IMR-90 (cell line): ENCODE measurements at regions not wholly inside any gene's neighbourhood (a gene's known extent, or its start where the extent isn't known, plus 50 kb on each side); places are given as distances from the start of the nearest gene placed in this dataset.

Experiments used
- ATAC-seq: fragments of 200-7000 bp; cut with Tn5 transposase; 2 replicates; pipeline ENCODE4 v1.9.1; 2020; ENCODE audit warnings: low read depth, mild to moderate bottlenecking, moderate library complexity
- BruUV-seq: library from RNA; stranded (reverse); fragments of 400-500 nt; replicated peaks from 2 replicates; lab custom pipeline; 2021; lab: Mats Ljungman, UMichigan
- CTCF ChIA-PET: fragments of 300-600 bp; formaldehyde crosslinking; extraction: SDS; loops from one replicate; lab custom pipeline; 2021; ENCODE audit warnings: antibody characterized with exemption; lab: Yijun Ruan, JAX
- POLR2A ChIA-PET: fragments of 300-600 bp; sonication (Branson Sonifier 250); formaldehyde crosslinking; loops from one replicate; lab custom pipeline; 2022; ENCODE audit warnings: antibody characterized with exemption; ENCODE audit not compliant: unreplicated experiment; lab: Charles Lee
- DNase-seq: peaks from one replicate; pipeline ENCODE4 v3.0.0; 2013
- H2AFZ ChIP-seq: replicated peaks from 2 replicates; pipeline ENCODE3; 2013; ENCODE audit warnings: low read length, mild to moderate bottlenecking; ENCODE audit not compliant: poor library complexity
- H2AK5ac ChIP-seq: 2 replicates; pipeline ENCODE4 v1.6.1; 2013; ENCODE audit warnings: low read depth, low read length, inconsistent platforms
- H2AK9ac ChIP-seq: replicated peaks from 2 replicates; pipeline ENCODE3; 2013; ENCODE audit warnings: mild to moderate bottlenecking, low read depth, low read length, moderate library complexity; ENCODE audit not compliant: poor library complexity
- H2BK120ac ChIP-seq: 2 replicates; pipeline ENCODE4 v1.6.1; 2013; ENCODE audit warnings: low read depth, low read length, inconsistent platforms
- H2BK15ac ChIP-seq: 3 replicates; pipeline ENCODE4 v1.6.1; 2013; ENCODE audit warnings: low read depth, low read length, inconsistent platforms
- H2BK20ac ChIP-seq: 2 replicates; pipeline ENCODE4 v1.6.1; 2013; ENCODE audit warnings: low read depth, mild to moderate bottlenecking, inconsistent platforms, low read length, moderate library complexity
- H2BK5ac ChIP-seq: 2 replicates; pipeline ENCODE4 v1.6.1; 2013; ENCODE audit warnings: mild to moderate bottlenecking, low read depth, low read length, inconsistent platforms; ENCODE audit not compliant: poor library complexity, severe bottlenecking
- H3K14ac ChIP-seq: replicated peaks from 2 replicates; pipeline ENCODE4 v1.6.1; 2013; ENCODE audit warnings: low read depth, low read length, inconsistent platforms
- H3K18ac ChIP-seq: 2 replicates; pipeline ENCODE4 v1.6.1; 2013; ENCODE audit warnings: low read depth, low read length, control low read depth
- H3K23ac ChIP-seq: 2 replicates; pipeline ENCODE4 v1.6.1; 2013; ENCODE audit warnings: low read depth, low read length, inconsistent platforms
- H3K27ac ChIP-seq: 2 replicates; pipeline ENCODE4 v1.5.1; 2013; ENCODE audit warnings: mild to moderate bottlenecking, control low read depth, low read length; ENCODE audit not compliant: insufficient read depth
- H3K27me3 ChIP-seq: 2 replicates; pipeline ENCODE4 v1.6.1; 2013; ENCODE audit warnings: low read length; ENCODE audit not compliant: control insufficient read depth, insufficient read depth
- H3K36me3 ChIP-seq: 2 replicates; pipeline ENCODE4 v1.6.1; 2013; ENCODE audit warnings: low read length, mixed read lengths; ENCODE audit not compliant: control insufficient read depth, insufficient read depth
- H3K4ac ChIP-seq: 2 replicates; pipeline ENCODE4 v1.6.1; 2013; ENCODE audit warnings: low read depth, low read length, inconsistent platforms
- H3K4me1 ChIP-seq: 2 replicates; pipeline ENCODE4 v1.6.1; 2013; ENCODE audit warnings: low read length, mixed read lengths; ENCODE audit not compliant: control insufficient read depth, insufficient read depth
- H3K4me2 ChIP-seq: 2 replicates; pipeline ENCODE4 v1.6.1; 2013; ENCODE audit warnings: low read depth, mild to moderate bottlenecking, control low read depth, low read length, moderate library complexity
- H3K4me3 ChIP-seq: 2 replicates; pipeline ENCODE4 v1.5.1; 2013; ENCODE audit warnings: low read depth, mild to moderate bottlenecking, control low read depth, low read length, moderate library complexity; ENCODE audit not compliant: insufficient read depth
- H3K56ac ChIP-seq: 2 replicates; pipeline ENCODE4 v1.6.1; 2013; ENCODE audit warnings: low read length, inconsistent platforms; ENCODE audit not compliant: insufficient read depth; ENCODE audit errors: extremely low read depth
- H3K79me1 ChIP-seq, 2 experiments: 2 replicates each; pipeline ENCODE4 v1.6.1; 2013; ENCODE audit warnings: low read length in 2 of 2, inconsistent platforms in 1 of 2, low read depth in 1 of 2
- H3K9ac ChIP-seq: 2 replicates; pipeline ENCODE4 v1.6.1; 2013; ENCODE audit warnings: low read depth, low read length, control low read depth
- H3K9me1 ChIP-seq: 2 replicates; pipeline ENCODE4 v1.6.1; 2013; ENCODE audit warnings: low read length, inconsistent platforms; ENCODE audit not compliant: insufficient read depth
- H3K9me3 ChIP-seq: 2 replicates; pipeline ENCODE4 v1.6.1; 2013; ENCODE audit warnings: low read length; ENCODE audit not compliant: control insufficient read depth, insufficient read depth
- H4K20me1 ChIP-seq: 2 replicates; pipeline ENCODE4 v1.6.1; 2013; ENCODE audit warnings: low read length, inconsistent platforms; ENCODE audit not compliant: insufficient read depth
- H4K5ac ChIP-seq: 2 replicates; pipeline ENCODE4 v1.6.1; 2013; ENCODE audit warnings: mild to moderate bottlenecking, low read depth, low read length, control low read depth
- H4K8ac ChIP-seq, 2 experiments: 2 replicates each; pipeline ENCODE4 v1.6.1; 2013; ENCODE audit warnings: low read depth in 2 of 2, low read length in 2 of 2, control low read depth in 1 of 2, inconsistent platforms in 1 of 2
- H4K91ac ChIP-seq: 2 replicates; pipeline ENCODE4 v1.6.1; 2013; ENCODE audit warnings: low read depth, low read length, inconsistent platforms; ENCODE audit not compliant: insufficient read depth
- CEBPB ChIP-seq: IDR thresholded peaks from 2 replicates; pipeline ENCODE4 v1.6.1; 2012; ENCODE audit warnings: low read depth, low read length, improper control_type of control experiment
- ELK1 ChIP-seq: fragments of 150-350 bp; IDR thresholded peaks from 2 replicates; pipeline ENCODE4 v1.6.1; 2016; ENCODE audit warnings: low read depth, mild to moderate bottlenecking, low read length, moderate library complexity, borderline replicate concordance
- FOS ChIP-seq: fragments of 150-350 bp; IDR thresholded peaks from 2 replicates; pipeline ENCODE4 v1.6.1; 2016; ENCODE audit warnings: low read depth, low read length
- MXI1 ChIP-seq: IDR thresholded peaks from 2 replicates; pipeline ENCODE4 v1.6.1; 2012; ENCODE audit warnings: low read depth, mild to moderate bottlenecking, low read length, moderate library complexity, borderline replicate concordance
- RAD21 ChIP-seq: IDR thresholded peaks from 2 replicates; pipeline ENCODE4 v1.6.1; 2012; ENCODE audit warnings: low read length, improper control_type of control experiment
- WGBS, 2 experiments: methylation state at CpG; one replicate each; pipeline versions ENCODE4 v1.1.5 to v1.1.7; 2013; ENCODE audit warnings: missing lambda C conversion rate in 2 of 2; ENCODE audit not compliant: insufficient read length in 1 of 2; ENCODE audit errors: extremely low coverage in 2 of 2; 5-methylcytosine and 5-hydroxymethylcytosine counted together
- dilution Hi-C: fragments of 300-500 bp; cut with HindIII; formaldehyde crosslinking; loops from one replicate; pipeline ENCODE4 v1.14.3; 2018; ENCODE audit warnings: low sequenced_read_pairs; ENCODE audit not compliant: unreplicated experiment
- in situ Hi-C: fragments of 300-500 bp; cut with MboI; formaldehyde crosslinking; loops from 3 replicates; pipeline ENCODE4 v1.14.3; 2019; ENCODE audit warnings: low sequenced_read_pairs, inconsistent platforms, mixed read lengths
- intact Hi-C: fragments of 100-400 bp; cut with micrococcal nuclease; formaldehyde crosslinking; loops from 2 replicates; pipeline ENCODE4 v1.10.0; 2022

- no peak overlapping the region for H3K4ac ChIP-seq
- intact Hi-C loops (no loop called here), dilution Hi-C loops (no loop called here), in situ Hi-C loops (no loop called here)
- WGBS, 2 experiments = no CpG with 5 or more reads among the region's 1 CpG
- H3K9ac ChIP-seq = no peak overlapping the region
- ATAC-seq = no peak
- ChIA-PET POLR2A (no interaction called here), CTCF (no interaction called here)
- H4K91ac ChIP-seq = no peak overlapping the region
- no peak overlapping the region for H3K14ac ChIP-seq
- H3K79me1 ChIP-seq = no peaks in the 10 kb centered on the region
- H3K4me1 ChIP-seq = no peaks in the 10 kb centered on the region
- no peak overlapping the region for H3K4me2 ChIP-seq
- H3K27ac ChIP-seq = no peak overlapping the region
- no peaks in the 10 kb centered on the region for H3K27me3 ChIP-seq
- no peak overlapping the region for H2BK20ac ChIP-seq
- no peak overlapping the region for H2BK15ac ChIP-seq
- H2AK9ac ChIP-seq = no peak overlapping the region
- H3K9me3 ChIP-seq = no peaks in the 10 kb centered on the region
- no peak overlapping the region for H4K5ac ChIP-seq
- no peaks in the 10 kb centered on the region for H3K9me1 ChIP-seq
- no TSS peak for BruUV-seq
- no peak overlapping the region for H2BK5ac ChIP-seq
- H3K36me3 ChIP-seq = no peaks in the 10 kb centered on the region
- H3K23ac ChIP-seq = no peak overlapping the region
- H4K8ac ChIP-seq = no peak overlapping the region
- H3K56ac ChIP-seq = no peak overlapping the region
- no peak overlapping the region for H2AFZ ChIP-seq
- no peak overlapping the region for H2AK5ac ChIP-seq
- no peak overlapping the region for H3K18ac ChIP-seq
- DNase-seq = no peak
- H4K20me1 ChIP-seq = no peaks in the 10 kb centered on the region
- TF ChIP-seq MXI1 (no peak), ELK1 (no peak), RAD21 (no peak), CEBPB (no peak), FOS (no peak)
- H3K4me3 ChIP-seq = no peak overlapping the region
- H2BK120ac ChIP-seq = no peak overlapping the region
These were observed 317.9 kb upstream of the VRK2 start for GRCh38 chr2:57728691-57729090.
